HEK293 (cell line): ENCODE measurements at regions not wholly inside any gene's neighbourhood (a gene's known extent, or its start where the extent isn't known, plus 50 kb on each side); places are given as distances from the start of the nearest gene placed in this dataset.

Source experiments
- CTCF ChIA-PET: fragments of 350-600 bp; formaldehyde crosslinking; extraction: SDS; loops from one replicate; lab custom pipeline; 2021; ENCODE audit warnings: antibody characterized with exemption; lab: Yijun Ruan, JAX
- POLR2A ChIA-PET: fragments of 300-600 bp; formaldehyde crosslinking; extraction: SDS; loops from one replicate; lab custom pipeline; 2020; ENCODE audit warnings: antibody characterized with exemption, inconsistent platforms; lab: Yijun Ruan, JAX
- H3K27ac ChIP-seq: fragments of 200-500 bp; sonication (Bioruptor generic); 2 replicates; pipeline ENCODE4 v1.5.1; 2014; ENCODE audit warnings: low read depth, low read length, control low read depth, inconsistent platforms; ENCODE audit errors: extremely low read depth
- H3K36me3 ChIP-seq, 2 experiments: fragments of 200-500 bp in 1 of 2; sonication (Bioruptor generic) in 1 of 2; 1 replicate in 1 of 2; 2 replicates in 1 of 2; pipeline ENCODE4 v1.5.1; 2014 to 2017; ENCODE audit warnings: inconsistent platforms in 2 of 2, low read length in 2 of 2; ENCODE audit not compliant: control insufficient read depth in 2 of 2, insufficient read depth in 1 of 2
- H3K4me1 ChIP-seq: fragments of 200-500 bp; sonication (Bioruptor generic); 2 replicates; pipeline ENCODE4 v1.5.1; 2014; ENCODE audit warnings: mild to moderate bottlenecking, low read length, inconsistent platforms; ENCODE audit not compliant: control insufficient read depth, insufficient read depth
- H3K4me3 ChIP-seq: 2 replicates; pipeline ENCODE4 v1.5.1; 2011; ENCODE audit warnings: low read depth, mild to moderate bottlenecking, control low read depth, low read length, moderate library complexity
- H3K9me3 ChIP-seq: fragments of 200-500 bp; sonication (Bioruptor generic); 2 replicates; pipeline ENCODE4 v1.5.1; 2014; ENCODE audit warnings: low read depth, low read length, inconsistent platforms; ENCODE audit not compliant: control insufficient read depth, insufficient read depth
- BCL11B ChIP-seq: fragments of 450-650 bp; formaldehyde crosslinking; IDR thresholded peaks from 2 replicates; pipeline ENCODE4 v1.5.1; 2016; ENCODE audit warnings: low read depth, missing biosample characterization, missing genetic modification characterization
- IKZF3 ChIP-seq: fragments of 450-650 bp; IDR thresholded peaks from 2 replicates; pipeline ENCODE4 v1.5.0; 2018; ENCODE audit warnings: missing biosample characterization, mild to moderate bottlenecking, missing genetic modification characterization, moderate library complexity
- OSR2 ChIP-seq: fragments of 450-650 bp; formaldehyde crosslinking; IDR thresholded peaks from 2 replicates; pipeline ENCODE4 v1.5.1; 2016; ENCODE audit warnings: missing biosample characterization, missing genetic modification characterization
- RBAK ChIP-seq: fragments of 450-650 bp; formaldehyde crosslinking; IDR thresholded peaks from 2 replicates; pipeline ENCODE4 v1.5.1; 2016; ENCODE audit warnings: missing biosample characterization, missing genetic modification characterization
- SP3 ChIP-seq: fragments of 450-650 bp; formaldehyde crosslinking; IDR thresholded peaks from 2 replicates; pipeline ENCODE4 v1.5.1; 2016; ENCODE audit warnings: missing biosample characterization, missing genetic modification characterization
- ZBTB21 ChIP-seq: fragments of 450-650 bp; formaldehyde crosslinking; IDR thresholded peaks from 2 replicates; pipeline ENCODE4 v1.5.1; 2017; ENCODE audit warnings: missing biosample characterization, missing genetic modification characterization
- ZBTB48 ChIP-seq: fragments of 450-650 bp; formaldehyde crosslinking; IDR thresholded peaks from 2 replicates; pipeline ENCODE4 v1.5.1; 2016; ENCODE audit warnings: missing biosample characterization, missing genetic modification characterization
- ZBTB7A ChIP-seq: fragments of 450-650 bp; formaldehyde crosslinking; IDR thresholded peaks from 2 replicates; pipeline ENCODE4 v1.5.1; 2016; ENCODE audit warnings: low read depth, missing biosample characterization, missing genetic modification characterization
- ZBTB8A ChIP-seq: fragments of 450-650 bp; formaldehyde crosslinking; IDR thresholded peaks from 2 replicates; pipeline ENCODE4 v1.5.1; 2016; ENCODE audit warnings: missing biosample characterization, missing genetic modification characterization
- ZFHX2 ChIP-seq: fragments of 450-650 bp; formaldehyde crosslinking; conservative IDR thresholded peaks from 2 replicates; pipeline ENCODE4 v1.5.1; 2016; ENCODE audit warnings: missing biosample characterization, missing genetic modification characterization
- ZFP3 ChIP-seq: fragments of 450-650 bp; formaldehyde crosslinking; IDR thresholded peaks from 2 replicates; pipeline ENCODE4 v1.5.1; 2016; ENCODE audit warnings: low read depth, missing biosample characterization, missing genetic modification characterization
- ZNF10 ChIP-seq: fragments of 450-650 bp; formaldehyde crosslinking; IDR thresholded peaks from 2 replicates; pipeline ENCODE4 v1.5.1; 2017; ENCODE audit warnings: missing biosample characterization, missing genetic modification characterization
- ZNF132 ChIP-seq: fragments of 450-650 bp; formaldehyde crosslinking; IDR thresholded peaks from 2 replicates; pipeline ENCODE4 v1.5.1; 2017; ENCODE audit warnings: missing biosample characterization, missing genetic modification characterization, borderline replicate concordance
- ZNF133 ChIP-seq: fragments of 450-650 bp; formaldehyde crosslinking; IDR thresholded peaks from 2 replicates; pipeline ENCODE4 v1.5.1; 2016; ENCODE audit warnings: missing biosample characterization, missing genetic modification characterization
- ZNF146 ChIP-seq: fragments of 450-650 bp; formaldehyde crosslinking; IDR thresholded peaks from 2 replicates; pipeline ENCODE4 v1.5.1; 2016; ENCODE audit warnings: missing biosample characterization, missing genetic modification characterization
- ZNF175 ChIP-seq: fragments of 450-650 bp; formaldehyde crosslinking; IDR thresholded peaks from 2 replicates; pipeline ENCODE4 v1.5.1; 2016; ENCODE audit warnings: missing biosample characterization, missing genetic modification characterization
- ZNF2 ChIP-seq: fragments of 450-650 bp; formaldehyde crosslinking; IDR thresholded peaks from 2 replicates; pipeline ENCODE4 v1.5.1; 2016; ENCODE audit warnings: missing biosample characterization, missing genetic modification characterization
- ZNF239 ChIP-seq: fragments of 450-650 bp; formaldehyde crosslinking; IDR thresholded peaks from 2 replicates; pipeline ENCODE4 v1.5.1; 2016; ENCODE audit warnings: missing biosample characterization, missing genetic modification characterization
- ZNF350 ChIP-seq: fragments of 450-650 bp; formaldehyde crosslinking; IDR thresholded peaks from 2 replicates; pipeline ENCODE4 v1.5.0; 2017; ENCODE audit warnings: missing biosample characterization, mild to moderate bottlenecking, missing genetic modification characterization
- ZNF391 ChIP-seq: fragments of 450-650 bp; formaldehyde crosslinking; IDR thresholded peaks from 2 replicates; pipeline ENCODE4 v1.5.1; 2016; ENCODE audit warnings: low read depth, missing biosample characterization, missing genetic modification characterization, borderline replicate concordance
- ZNF48 ChIP-seq: fragments of 450-650 bp; formaldehyde crosslinking; IDR thresholded peaks from 2 replicates; pipeline ENCODE4 v1.5.1; 2016; ENCODE audit warnings: missing biosample characterization, missing genetic modification characterization
- ZNF521 ChIP-seq: fragments of 450-650 bp; formaldehyde crosslinking; IDR thresholded peaks from 2 replicates; pipeline ENCODE4 v1.5.1; 2017; ENCODE audit warnings: missing biosample characterization, mild to moderate bottlenecking, missing genetic modification characterization
- ZNF561 ChIP-seq: fragments of 450-650 bp; IDR thresholded peaks from 2 replicates; pipeline ENCODE4 v1.5.1; 2018; ENCODE audit warnings: missing biosample characterization, missing genetic modification characterization, borderline replicate concordance
- ZNF610 ChIP-seq: fragments of 450-650 bp; formaldehyde crosslinking; IDR thresholded peaks from 2 replicates; pipeline ENCODE4 v1.5.1; 2016; ENCODE audit warnings: missing biosample characterization, missing genetic modification characterization, borderline replicate concordance
- ZNF670 ChIP-seq: fragments of 450-650 bp; formaldehyde crosslinking; IDR thresholded peaks from 2 replicates; pipeline ENCODE4 v1.5.1; 2016; ENCODE audit warnings: missing biosample characterization, missing genetic modification characterization, low read depth
- ZNF776 ChIP-seq: fragments of 450-650 bp; formaldehyde crosslinking; IDR thresholded peaks from 2 replicates; pipeline ENCODE4 v1.5.0; 2017; ENCODE audit warnings: missing biosample characterization, missing genetic modification characterization, borderline replicate concordance
- ZNF843 ChIP-seq: fragments of 450-650 bp; formaldehyde crosslinking; IDR thresholded peaks from 2 replicates; pipeline ENCODE4 v1.5.1; 2016; ENCODE audit warnings: missing biosample characterization, missing genetic modification characterization
- TF ChIP-seq, protein P1 (sequence below): sonication (generic); formaldehyde crosslinking; IDR thresholded peaks from 2 replicates; pipeline ENCODE4 v1.8.1; 2022; ENCODE audit warnings: mild to moderate bottlenecking, moderate library complexity, missing genetic modification reagents
- TF ChIP-seq, protein P2 (sequence below): fragments of 450-650 bp; formaldehyde crosslinking; IDR thresholded peaks from 2 replicates; pipeline ENCODE4 v1.5.0; 2017; ENCODE audit warnings: missing biosample characterization, missing genetic modification characterization, borderline replicate concordance
- TF ChIP-seq, protein P3 (sequence below): fragments of 450-650 bp; formaldehyde crosslinking; IDR thresholded peaks from 2 replicates; pipeline ENCODE4 v1.5.1; 2016; ENCODE audit warnings: missing biosample characterization, missing genetic modification characterization, borderline replicate concordance

DNA sequence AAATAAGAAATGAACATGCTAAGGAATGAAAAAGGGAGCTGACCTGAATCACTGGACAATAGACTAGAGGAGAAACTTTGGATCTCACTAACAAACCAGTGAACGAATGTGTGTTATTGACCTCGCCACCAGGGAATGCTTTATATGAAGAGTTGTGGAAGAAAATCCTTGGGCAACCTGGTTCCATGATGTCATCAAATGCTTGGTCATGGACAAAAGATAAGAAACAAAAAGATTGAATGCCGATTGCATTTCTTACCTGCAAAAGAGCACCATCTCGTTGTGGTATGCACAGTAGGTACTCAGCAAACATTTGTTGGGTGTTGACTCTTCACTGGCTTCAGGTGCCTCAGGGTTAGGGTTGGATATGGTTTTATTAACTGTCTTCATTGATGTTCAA is 165.2 kb upstream of the TSHZ2 start:
- CTCF ChIA-PET = interaction anchor here (0.5 kb wide), 1 partner anchor 731 kb away, joined by 3 read pairs; no protein-coding TSS in a partner anchor
- Histone ChIP-seq H3K36me3 (no peaks in the 10 kb centered on the region), H3K9me3 (no peaks in the 10 kb centered on the region), H3K4me3 (no peak overlapping the region), H3K4me1 (no peaks in the 10 kb centered on the region), H3K27ac (no peak overlapping the region)
- POLR2A ChIA-PET = no interaction called here
- TF ChIP-seq ZNF670 (no peak), ZNF843 (tag by site-specific recombination) (no peak), ZBTB7A (tag by site-specific recombination) (no peak), ZNF350 (tag by site-specific recombination) (no peak), ZBTB21 (tag by site-specific recombination) (no peak), IKZF3 (tag by site-specific recombination) (no peak), ZFHX2 (tag by site-specific recombination) (no peak), RBAK (no peak), ZNF239 (tag by site-specific recombination) (no peak), ZFP3 (no peak), OSR2 (tag by site-specific recombination) (no peak), ZNF610 (tag by site-specific recombination) (no peak)
- TF ChIP-seq, protein P1, sequence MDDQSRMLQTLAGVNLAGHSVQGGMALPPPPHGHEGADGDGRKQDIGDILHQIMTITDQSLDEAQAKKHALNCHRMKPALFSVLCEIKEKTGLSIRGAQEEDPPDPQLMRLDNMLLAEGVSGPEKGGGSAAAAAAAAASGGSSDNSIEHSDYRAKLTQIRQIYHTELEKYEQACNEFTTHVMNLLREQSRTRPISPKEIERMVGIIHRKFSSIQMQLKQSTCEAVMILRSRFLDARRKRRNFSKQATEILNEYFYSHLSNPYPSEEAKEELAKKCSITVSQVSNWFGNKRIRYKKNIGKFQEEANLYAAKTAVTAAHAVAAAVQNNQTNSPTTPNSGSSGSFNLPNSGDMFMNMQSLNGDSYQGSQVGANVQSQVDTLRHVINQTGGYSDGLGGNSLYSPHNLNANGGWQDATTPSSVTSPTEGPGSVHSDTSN (CRISPR knock-in tag) = no peak

DNA sequence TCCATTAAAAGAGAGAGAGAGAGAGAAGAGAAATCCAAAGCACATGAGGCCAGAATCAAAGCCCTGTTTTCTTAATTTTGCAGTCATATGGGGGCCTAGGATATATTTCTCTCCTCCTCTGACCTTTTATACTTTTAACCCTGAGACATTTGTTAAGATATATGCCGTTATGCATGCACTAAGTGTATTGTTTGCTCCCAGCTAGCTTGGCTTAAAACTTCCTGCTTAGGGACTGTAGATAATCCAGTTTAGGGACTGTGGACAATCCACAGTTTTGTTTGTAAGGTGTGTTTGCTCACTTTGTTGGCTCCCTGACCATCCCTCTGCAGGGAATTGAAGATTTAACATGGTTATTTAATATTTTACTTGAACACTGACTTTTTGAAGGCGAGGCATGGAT is 166.3 kb upstream of the TSHZ2 start:
- no peaks in the 10 kb centered on the region for H3K36me3 ChIP-seq
- no peak overlapping the region for H3K4me3 ChIP-seq
- TF ChIP-seq ZNF133 (tag by site-specific recombination) (no peak), ZNF2 (tag by site-specific recombination) (no peak), ZBTB48 (tag by site-specific recombination) (peak; percentile 43; the same call in 1 of the 2 replicates), ZNF175 (tag by site-specific recombination) (no peak), ZNF391 (tag by site-specific recombination) (no peak), ZNF48 (no peak), ZNF132 (tag by site-specific recombination) (no peak), ZNF521 (tag by site-specific recombination) (no peak)
- TF ChIP-seq, protein P2, sequence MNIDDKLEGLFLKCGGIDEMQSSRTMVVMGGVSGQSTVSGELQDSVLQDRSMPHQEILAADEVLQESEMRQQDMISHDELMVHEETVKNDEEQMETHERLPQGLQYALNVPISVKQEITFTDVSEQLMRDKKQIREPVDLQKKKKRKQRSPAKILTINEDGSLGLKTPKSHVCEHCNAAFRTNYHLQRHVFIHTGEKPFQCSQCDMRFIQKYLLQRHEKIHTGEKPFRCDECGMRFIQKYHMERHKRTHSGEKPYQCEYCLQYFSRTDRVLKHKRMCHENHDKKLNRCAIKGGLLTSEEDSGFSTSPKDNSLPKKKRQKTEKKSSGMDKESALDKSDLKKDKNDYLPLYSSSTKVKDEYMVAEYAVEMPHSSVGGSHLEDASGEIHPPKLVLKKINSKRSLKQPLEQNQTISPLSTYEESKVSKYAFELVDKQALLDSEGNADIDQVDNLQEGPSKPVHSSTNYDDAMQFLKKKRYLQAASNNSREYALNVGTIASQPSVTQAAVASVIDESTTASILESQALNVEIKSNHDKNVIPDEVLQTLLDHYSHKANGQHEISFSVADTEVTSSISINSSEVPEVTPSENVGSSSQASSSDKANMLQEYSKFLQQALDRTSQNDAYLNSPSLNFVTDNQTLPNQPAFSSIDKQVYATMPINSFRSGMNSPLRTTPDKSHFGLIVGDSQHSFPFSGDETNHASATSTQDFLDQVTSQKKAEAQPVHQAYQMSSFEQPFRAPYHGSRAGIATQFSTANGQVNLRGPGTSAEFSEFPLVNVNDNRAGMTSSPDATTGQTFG (tag by site-specific recombination) = no peak
- TF ChIP-seq, all 188 proteins: peak for 1
- H3K4me1 ChIP-seq = no peaks in the 10 kb centered on the region
- no peaks in the 10 kb centered on the region for H3K9me3 ChIP-seq
- POLR2A ChIA-PET = no interaction called here
- no peak overlapping the region for H3K27ac ChIP-seq
- CTCF ChIA-PET = no interaction called here

DNA sequence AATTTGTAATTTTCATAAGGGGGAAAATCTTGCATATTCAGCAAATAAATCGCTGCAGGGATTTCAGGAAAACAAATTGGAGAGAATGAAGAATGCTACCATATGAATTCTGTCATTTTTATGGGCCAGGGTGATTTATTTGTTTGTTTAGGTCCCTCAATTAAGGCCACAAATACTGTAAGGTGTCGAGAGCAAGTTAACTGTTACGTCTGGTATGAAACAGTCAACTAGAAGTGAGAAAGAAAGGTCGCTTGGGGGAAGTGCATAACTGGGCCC is 166.9 kb upstream of the TSHZ2 start:
- POLR2A ChIA-PET = no interaction called here
- no peaks in the 10 kb centered on the region for H3K9me3 ChIP-seq
- H3K27ac ChIP-seq = no peak overlapping the region
- no peaks in the 10 kb centered on the region for H3K4me1 ChIP-seq
- CTCF ChIA-PET = interaction anchor here (1.2 kb wide), 1 partner anchor 493 kb away, joined by 3 read pairs; no protein-coding TSS in a partner anchor
- no peaks in the 10 kb centered on the region for H3K36me3 ChIP-seq
- no peak overlapping the region for H3K4me3 ChIP-seq
- TF ChIP-seq, protein P3, sequence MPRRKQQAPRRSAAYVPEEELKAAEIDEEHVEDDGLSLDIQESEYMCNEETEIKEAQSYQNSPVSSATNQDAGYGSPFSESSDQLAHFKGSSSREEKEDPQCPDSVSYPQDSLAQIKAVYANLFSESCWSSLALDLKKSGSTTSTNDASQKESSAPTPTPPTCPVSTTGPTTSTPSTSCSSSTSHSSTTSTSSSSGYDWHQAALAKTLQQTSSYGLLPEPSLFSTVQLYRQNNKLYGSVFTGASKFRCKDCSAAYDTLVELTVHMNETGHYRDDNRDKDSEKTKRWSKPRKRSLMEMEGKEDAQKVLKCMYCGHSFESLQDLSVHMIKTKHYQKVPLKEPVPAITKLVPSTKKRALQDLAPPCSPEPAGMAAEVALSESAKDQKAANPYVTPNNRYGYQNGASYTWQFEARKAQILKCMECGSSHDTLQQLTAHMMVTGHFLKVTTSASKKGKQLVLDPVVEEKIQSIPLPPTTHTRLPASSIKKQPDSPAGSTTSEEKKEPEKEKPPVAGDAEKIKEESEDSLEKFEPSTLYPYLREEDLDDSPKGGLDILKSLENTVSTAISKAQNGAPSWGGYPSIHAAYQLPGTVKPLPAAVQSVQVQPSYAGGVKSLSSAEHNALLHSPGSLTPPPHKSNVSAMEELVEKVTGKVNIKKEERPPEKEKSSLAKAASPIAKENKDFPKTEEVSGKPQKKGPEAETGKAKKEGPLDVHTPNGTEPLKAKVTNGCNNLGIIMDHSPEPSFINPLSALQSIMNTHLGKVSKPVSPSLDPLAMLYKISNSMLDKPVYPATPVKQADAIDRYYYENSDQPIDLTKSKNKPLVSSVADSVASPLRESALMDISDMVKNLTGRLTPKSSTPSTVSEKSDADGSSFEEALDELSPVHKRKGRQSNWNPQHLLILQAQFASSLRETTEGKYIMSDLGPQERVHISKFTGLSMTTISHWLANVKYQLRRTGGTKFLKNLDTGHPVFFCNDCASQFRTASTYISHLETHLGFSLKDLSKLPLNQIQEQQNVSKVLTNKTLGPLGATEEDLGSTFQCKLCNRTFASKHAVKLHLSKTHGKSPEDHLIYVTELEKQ = no peak
- TF ChIP-seq ZNF146 (tag by site-specific recombination) (no peak), SP3 (tag by site-specific recombination) (no peak), ZNF776 (tag by site-specific recombination) (no peak), ZBTB8A (tag by site-specific recombination) (no peak), ZNF10 (tag by site-specific recombination) (no peak), BCL11B (no peak), ZNF561 (tag by site-specific recombination) (no peak)
- TF ChIP-seq, all 188 proteins: peak for 0
